Endodermal cell (in vitro differentiated cells): ENCODE measurements at regions not wholly inside any gene's neighbourhood (a gene's known extent, or its start where the extent isn't known, plus 50 kb on each side); places are given as distances from the start of the nearest gene placed in this dataset.

Experiments used
- DNase-seq: peaks from one replicate; pipeline ENCODE4 v3.0.0-alpha.2; 2017
- H3K27ac ChIP-seq: 2 replicates; pipeline ENCODE4 v1.5.1; 2013; ENCODE audit warnings: mild to moderate bottlenecking, low read depth, low read length, moderate library complexity
- H3K27me3 ChIP-seq: 2 replicates; pipeline ENCODE4 v1.6.1; 2013; ENCODE audit warnings: mild to moderate bottlenecking, low read length, moderate library complexity; ENCODE audit not compliant: insufficient read depth, control insufficient read depth, poor library complexity, severe bottlenecking
- H3K36me3 ChIP-seq: 2 replicates; pipeline ENCODE4 v1.7.0; 2013; ENCODE audit warnings: mild to moderate bottlenecking, low read length, moderate library complexity; ENCODE audit not compliant: control insufficient read depth, insufficient read depth
- H3K4me1 ChIP-seq: one replicate; pipeline ENCODE4 v1.7.0; 2013; ENCODE audit warnings: low read length; ENCODE audit not compliant: control insufficient read depth, insufficient read depth
- H3K4me3 ChIP-seq: 2 replicates; pipeline ENCODE4 v1.5.1; 2013; ENCODE audit warnings: mild to moderate bottlenecking, low read length, moderate library complexity
- H3K9ac ChIP-seq: 2 replicates; pipeline ENCODE4 v1.6.1; 2013; ENCODE audit warnings: mild to moderate bottlenecking, low read length, moderate library complexity; ENCODE audit not compliant: poor library complexity, severe bottlenecking; ENCODE audit errors: extremely low read depth
- H3K9me3 ChIP-seq: 2 replicates; pipeline ENCODE4 v1.6.1; 2013; ENCODE audit warnings: mild to moderate bottlenecking, low read length, moderate library complexity; ENCODE audit not compliant: control insufficient read depth
- H3K27ac Mint-ChIP-seq: 2 replicates; pipeline ENCODE4 v1.8.0; 2020; ENCODE audit warnings: mixed read lengths
- H3K27me3 Mint-ChIP-seq: 2 replicates; pipeline ENCODE4 v1.8.0; 2021; ENCODE audit warnings: mild to moderate bottlenecking, mixed read lengths; ENCODE audit not compliant: insufficient read depth
- H3K36me3 Mint-ChIP-seq: 2 replicates; pipeline ENCODE4 v1.8.0; 2020; ENCODE audit warnings: low read depth, mixed read lengths
- H3K4me1 Mint-ChIP-seq: 2 replicates; pipeline ENCODE4 v1.8.0; 2020; ENCODE audit warnings: mixed read lengths
- H3K4me3 Mint-ChIP-seq: 2 replicates; pipeline ENCODE4 v1.8.0; 2020; ENCODE audit warnings: mild to moderate bottlenecking, moderate library complexity, mixed read lengths
- H3K9me3 Mint-ChIP-seq: 2 replicates; pipeline ENCODE4 v1.8.0; 2020; ENCODE audit warnings: mild to moderate bottlenecking, mixed read lengths
- WGBS, 2 experiments: methylation state at CpG; one replicate each; pipeline versions ENCODE4 v1.1.5 to v1.1.7; 2013; ENCODE audit warnings: missing lambda C conversion rate in 2 of 2, mixed read lengths in 1 of 2; ENCODE audit not compliant: insufficient coverage in 1 of 2, insufficient read length in 1 of 2; 5-methylcytosine and 5-hydroxymethylcytosine counted together
- TF ChIP-seq, protein P1 (sequence below): fragments of 200-600 bp; sonication (generic); conservative IDR thresholded peaks from 2 replicates; pipeline ENCODE4 v1.5.0; 2021; ENCODE audit warnings: antibody characterized with exemption, mild to moderate bottlenecking

DNA sequence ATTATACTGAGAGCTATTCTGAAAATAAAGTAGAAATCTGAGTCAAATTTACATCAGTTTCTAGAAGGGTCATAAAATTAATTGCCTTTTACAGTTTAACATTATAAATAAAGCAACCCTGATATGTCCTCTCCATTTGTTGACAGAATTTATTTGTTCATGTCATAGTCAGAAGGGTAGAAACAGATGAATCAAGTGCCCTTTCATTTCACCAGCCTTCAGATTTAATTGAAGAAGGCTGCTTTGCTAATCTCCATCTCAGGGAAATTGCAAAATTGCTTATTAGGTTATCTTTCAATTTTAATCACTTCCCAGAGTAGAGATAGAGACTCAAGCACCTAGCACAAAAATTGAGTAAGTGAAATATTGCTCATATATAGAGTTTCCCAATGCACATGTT, 76.8 kb downstream of the ATXN7L3B start:
- H3K4me3 Mint-ChIP-seq: no peak overlapping the region
- no peak overlapping the region for H3K9ac ChIP-seq
- H3K27me3 Mint-ChIP-seq: no peaks in the 10 kb centered on the region
- H3K36me3 ChIP-seq: no peaks in the 10 kb centered on the region
- TF ChIP-seq, protein P1, sequence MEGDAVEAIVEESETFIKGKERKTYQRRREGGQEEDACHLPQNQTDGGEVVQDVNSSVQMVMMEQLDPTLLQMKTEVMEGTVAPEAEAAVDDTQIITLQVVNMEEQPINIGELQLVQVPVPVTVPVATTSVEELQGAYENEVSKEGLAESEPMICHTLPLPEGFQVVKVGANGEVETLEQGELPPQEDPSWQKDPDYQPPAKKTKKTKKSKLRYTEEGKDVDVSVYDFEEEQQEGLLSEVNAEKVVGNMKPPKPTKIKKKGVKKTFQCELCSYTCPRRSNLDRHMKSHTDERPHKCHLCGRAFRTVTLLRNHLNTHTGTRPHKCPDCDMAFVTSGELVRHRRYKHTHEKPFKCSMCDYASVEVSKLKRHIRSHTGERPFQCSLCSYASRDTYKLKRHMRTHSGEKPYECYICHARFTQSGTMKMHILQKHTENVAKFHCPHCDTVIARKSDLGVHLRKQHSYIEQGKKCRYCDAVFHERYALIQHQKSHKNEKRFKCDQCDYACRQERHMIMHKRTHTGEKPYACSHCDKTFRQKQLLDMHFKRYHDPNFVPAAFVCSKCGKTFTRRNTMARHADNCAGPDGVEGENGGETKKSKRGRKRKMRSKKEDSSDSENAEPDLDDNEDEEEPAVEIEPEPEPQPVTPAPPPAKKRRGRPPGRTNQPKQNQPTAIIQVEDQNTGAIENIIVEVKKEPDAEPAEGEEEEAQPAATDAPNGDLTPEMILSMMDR: no peak
- H3K27ac Mint-ChIP-seq: no peak overlapping the region
- H3K4me3 ChIP-seq: no peak overlapping the region
- no peak overlapping the region for H3K27ac ChIP-seq
- no peaks in the 10 kb centered on the region for H3K4me1 Mint-ChIP-seq
- no peak for DNase-seq
- H3K27me3 ChIP-seq: no peaks in the 10 kb centered on the region
- no peaks in the 10 kb centered on the region for H3K4me1 ChIP-seq
- no peaks in the 10 kb centered on the region for H3K9me3 Mint-ChIP-seq
- no peaks in the 10 kb centered on the region for H3K36me3 Mint-ChIP-seq
- H3K9me3 ChIP-seq: no peaks in the 10 kb centered on the region

DNA sequence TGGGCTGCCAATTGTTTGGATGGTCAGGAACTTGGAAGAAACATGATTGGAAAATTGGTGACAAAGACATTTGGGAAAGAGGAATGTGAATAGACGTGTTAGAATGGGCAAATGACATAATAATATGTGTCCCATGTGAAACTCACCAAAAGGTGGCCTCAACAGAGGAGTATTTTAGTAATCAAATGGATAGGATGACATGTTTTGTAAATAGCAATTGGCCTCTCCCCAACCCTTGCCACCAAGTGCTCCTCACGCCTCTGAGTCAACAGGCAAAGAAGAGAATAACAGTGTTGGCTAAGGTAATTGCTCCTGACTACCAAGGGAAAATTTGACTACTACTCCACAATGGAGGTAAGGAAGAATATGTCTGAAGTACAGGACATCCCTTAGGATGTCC, 81.4 kb downstream of the ATXN7L3B start:
- Histone ChIP-seq H3K4me1 (no peaks in the 10 kb centered on the region), H3K9me3 (no peaks in the 10 kb centered on the region), H3K4me3 (no peak overlapping the region), H3K27me3 (no peaks in the 10 kb centered on the region), H3K9ac (no peak overlapping the region), H3K36me3 (no peaks in the 10 kb centered on the region), H3K27ac (no peak overlapping the region)
- DNase-seq: no peak
- TF ChIP-seq, protein P1: no peak
- Mint-ChIP-seq H3K36me3 (no peaks in the 10 kb centered on the region), H3K4me3 (no peak overlapping the region), H3K9me3 (no peaks in the 10 kb centered on the region), H3K4me1 (no peaks in the 10 kb centered on the region), H3K27ac (no peak overlapping the region), H3K27me3 (no peaks in the 10 kb centered on the region)
- WGBS, 2 experiments: 80 to 100% methylated on average over 1 to 2 of the region's 2 CpGs

DNA sequence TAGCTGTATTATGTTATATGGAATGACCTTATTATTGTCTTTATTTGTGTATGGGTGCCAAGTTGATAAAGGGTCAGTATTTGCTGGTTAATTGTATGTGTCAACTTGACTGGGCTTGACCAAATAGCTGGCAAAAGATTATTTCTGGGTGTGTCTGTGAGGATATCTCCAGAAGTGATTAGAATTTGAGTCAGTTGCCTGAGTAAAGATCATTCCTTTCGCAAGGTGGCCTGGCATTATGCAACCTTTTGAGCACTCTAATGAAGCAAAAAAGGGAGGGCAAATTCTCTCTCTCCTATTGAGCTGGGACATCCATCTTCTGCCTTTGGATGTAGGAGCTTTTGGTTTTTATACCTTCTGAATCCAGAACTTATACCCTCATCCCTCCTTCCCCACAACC, 82.2 kb downstream of the ATXN7L3B start:
- peaks cover 2% of the 10 kb centered on the region for H3K27me3 Mint-ChIP-seq
- H3K4me1 ChIP-seq: no peaks in the 10 kb centered on the region

More for the DNA sequence above, 82.2 kb downstream of the ATXN7L3B start:
- TF ChIP-seq, protein P1: no peak
- H3K36me3 ChIP-seq: no peaks in the 10 kb centered on the region
- no peaks in the 10 kb centered on the region for H3K4me1 Mint-ChIP-seq
- H3K9ac ChIP-seq: no peak overlapping the region
- no peaks in the 10 kb centered on the region for H3K9me3 ChIP-seq
- DNase-seq: no peak
- H3K36me3 Mint-ChIP-seq: no peaks in the 10 kb centered on the region
- no peak overlapping the region for H3K27ac Mint-ChIP-seq
- H3K27me3 ChIP-seq: no peaks in the 10 kb centered on the region
- WGBS, 2 experiments: 80 to 95% methylated on average over 1 of the region's 1 CpG
- H3K9me3 Mint-ChIP-seq: no peaks in the 10 kb centered on the region
- H3K4me3 Mint-ChIP-seq: no peak overlapping the region
- H3K4me3 ChIP-seq: no peak overlapping the region
- no peak overlapping the region for H3K27ac ChIP-seq
